SJSA1 (cell line): ENCODE measurements at regions not wholly inside any gene's neighbourhood (a gene's known extent, or its start where the extent isn't known, plus 50 kb on each side); places are given as distances from the start of the nearest gene placed in this dataset.

ENCODE experiments used
- DNase-seq, 2 experiments: peaks; one replicate each; pipeline ENCODE4 v3.0.0-alpha.2; 2015 to 2020; ENCODE audit warnings: low spot score in 2 of 2, low read depth in 1 of 2
- H3K27ac ChIP-seq: fragments of 250-450 bp; sonication (Bioruptor Pico); 2 replicates; pipeline ENCODE4 v1.5.1; 2020; ENCODE audit warnings: mild to moderate bottlenecking, moderate library complexity
- H3K27me3 ChIP-seq: fragments of 250-450 bp; sonication (Bioruptor Pico); replicated peaks from 2 replicates; pipeline ENCODE4 v1.5.1; 2020; ENCODE audit warnings: mild to moderate bottlenecking, moderate library complexity
- H3K36me3 ChIP-seq: fragments of 250-450 bp; sonication (Bioruptor Pico); 2 replicates; pipeline ENCODE4 v1.5.1; 2020; ENCODE audit warnings: mild to moderate bottlenecking
- H3K4me1 ChIP-seq: fragments of 250-450 bp; sonication (Bioruptor Pico); replicated peaks from 2 replicates; pipeline ENCODE4 v1.6.1; 2021; ENCODE audit warnings: mild to moderate bottlenecking
- H3K4me3 ChIP-seq: fragments of 250-450 bp; sonication (Bioruptor Pico); 2 replicates; pipeline ENCODE4 v1.5.1; 2020; ENCODE audit warnings: mild to moderate bottlenecking
- H3K9me3 ChIP-seq: fragments of 250-450 bp; sonication (Bioruptor Pico); replicated peaks from 2 replicates; pipeline ENCODE4 v1.5.1; 2020; ENCODE audit warnings: mild to moderate bottlenecking

DNA sequence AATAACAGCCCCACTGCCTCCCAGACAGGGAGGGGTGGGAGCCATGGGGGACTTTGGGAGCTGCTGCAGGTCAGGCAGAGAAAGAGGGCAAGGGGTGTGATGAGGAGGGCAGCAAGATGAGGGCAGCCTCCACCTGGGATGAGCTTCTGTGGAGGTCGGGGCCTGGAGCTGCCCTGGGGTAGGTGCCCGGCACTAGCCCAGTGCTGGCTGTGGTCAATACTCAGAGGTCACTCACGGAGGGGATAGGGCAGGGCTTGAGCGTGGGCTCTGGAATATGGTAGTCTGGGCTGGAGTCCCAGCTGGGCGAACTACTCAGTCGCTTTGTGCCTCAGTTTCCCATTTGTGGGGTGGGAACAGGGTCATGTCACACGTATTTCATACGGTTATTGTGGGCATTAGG, 169.0 kb downstream of the IRF8 start:
- H3K4me3 ChIP-seq: no peak overlapping the region
- H3K36me3 ChIP-seq: no peaks in the 10 kb centered on the region
- peaks cover 12% of the 10 kb centered on the region for H3K4me1 ChIP-seq
- no peaks in the 10 kb centered on the region for H3K9me3 ChIP-seq
- DNase-seq: no peak
- no peak overlapping the region for H3K27ac ChIP-seq
- H3K27me3 ChIP-seq: no peaks in the 10 kb centered on the region

- peaks cover 20% of the 10 kb centered on the region for H3K4me1 ChIP-seq
- no peaks in the 10 kb centered on the region for H3K9me3 ChIP-seq
- no peak for DNase-seq
- no peaks in the 10 kb centered on the region for H3K36me3 ChIP-seq
- H3K4me3 ChIP-seq: no peak overlapping the region
- H3K27ac ChIP-seq: no peak overlapping the region
- no peaks in the 10 kb centered on the region for H3K27me3 ChIP-seq
These were observed 169.8 kb downstream of the IRF8 start for GRCh38 chr16:86068722-86069121.

- no peak overlapping the region for H3K4me3 ChIP-seq
- no peak overlapping the region for H3K27ac ChIP-seq
- peaks cover 31% of the 10 kb centered on the region for H3K4me1 ChIP-seq
- H3K27me3 ChIP-seq: no peaks in the 10 kb centered on the region
- H3K9me3 ChIP-seq: no peaks in the 10 kb centered on the region
- DNase-seq: no peak
- H3K36me3 ChIP-seq: no peaks in the 10 kb centered on the region
These were observed 170.9 kb downstream of the IRF8 start for GRCh38 chr16:86069736-86070298.

DNA sequence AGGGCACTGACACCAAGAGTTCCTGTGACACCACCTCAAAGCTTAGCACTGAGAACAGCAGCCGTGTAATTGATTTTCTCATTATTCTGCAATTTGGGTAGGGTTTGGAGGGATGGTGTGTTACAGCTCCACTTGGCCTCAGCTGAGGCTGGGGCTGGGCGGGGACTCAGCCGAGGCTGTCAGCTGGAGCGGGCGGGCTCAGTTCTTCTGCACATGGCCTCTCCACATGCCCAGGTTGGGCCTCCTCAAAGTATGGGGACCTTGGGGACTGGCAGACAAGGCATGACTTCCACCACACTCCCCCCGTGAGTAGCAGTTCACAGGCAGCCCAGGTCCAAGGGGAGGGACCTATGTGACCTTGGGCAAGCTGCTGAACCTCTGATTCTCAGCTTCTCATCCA, 171.5 kb downstream of the IRF8 start:
- Histone ChIP-seq H3K4me1 (peaks cover 38% of the 10 kb centered on the region), H3K36me3 (no peaks in the 10 kb centered on the region), H3K9me3 (no peaks in the 10 kb centered on the region), H3K27me3 (no peaks in the 10 kb centered on the region), H3K27ac (no peak overlapping the region), H3K4me3 (no peak overlapping the region)
- no peak for DNase-seq

GRCh38 chr16:86070971-86071370, 172.0 kb downstream of the IRF8 start:
- Histone ChIP-seq H3K4me3 (no peak overlapping the region), H3K27ac (no peak overlapping the region), H3K27me3 (no peaks in the 10 kb centered on the region), H3K9me3 (no peaks in the 10 kb centered on the region), H3K36me3 (no peaks in the 10 kb centered on the region), H3K4me1 (peaks cover 43% of the 10 kb centered on the region)
- no peak for DNase-seq

DNA sequence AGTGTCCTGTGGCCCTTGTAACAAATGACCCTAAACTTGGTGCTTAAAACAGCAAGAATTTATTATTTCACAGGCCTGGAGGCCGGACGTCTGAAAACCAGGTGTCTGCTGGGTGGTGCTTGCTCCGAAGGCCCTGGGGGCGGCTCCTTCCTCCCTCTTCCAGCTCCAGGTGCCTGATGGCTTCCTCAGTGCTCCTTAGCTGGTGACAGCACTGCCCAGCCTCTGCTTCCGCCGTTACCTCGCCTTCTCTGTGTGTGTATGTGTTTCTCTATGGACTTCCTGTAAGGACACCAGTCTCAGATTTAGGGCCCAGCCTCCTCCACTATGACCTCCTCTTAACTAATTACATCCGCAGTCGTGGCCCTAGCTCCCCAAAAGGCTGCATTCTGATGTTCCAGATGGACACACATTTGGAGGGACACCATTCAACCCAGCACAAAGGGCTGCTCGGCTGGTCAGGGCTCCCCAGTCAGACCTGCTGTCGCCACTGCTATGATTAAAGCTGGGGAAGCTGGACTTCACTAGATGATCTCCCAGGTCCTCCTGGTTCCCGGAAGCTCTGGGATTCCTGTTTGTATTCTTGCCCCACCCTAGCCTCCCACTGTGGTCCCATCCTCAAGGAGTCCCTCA, 172.8 kb downstream of the IRF8 start:
- Histone ChIP-seq H3K36me3 (no peaks in the 10 kb centered on the region), H3K4me1 (peaks cover 50% of the 10 kb centered on the region), H3K27me3 (no peaks in the 10 kb centered on the region), H3K9me3 (no peaks in the 10 kb centered on the region), H3K4me3 (no peak overlapping the region), H3K27ac (no peak overlapping the region)
- no peak for DNase-seq

- no peaks in the 10 kb centered on the region for H3K27me3 ChIP-seq
- H3K27ac ChIP-seq: no peak overlapping the region
- H3K9me3 ChIP-seq: no peaks in the 10 kb centered on the region
- peak; percentile 77 to 78 for DNase-seq
- peaks cover 52% of the 10 kb centered on the region for H3K4me1 ChIP-seq
- H3K36me3 ChIP-seq: no peaks in the 10 kb centered on the region
- no peak overlapping the region for H3K4me3 ChIP-seq
These were observed 173.6 kb downstream of the IRF8 start for GRCh38 chr16:86072328-86073102.

- Histone ChIP-seq H3K4me1 (peaks cover 52% of the 10 kb centered on the region), H3K9me3 (no peaks in the 10 kb centered on the region), H3K4me3 (no peak overlapping the region), H3K27ac (no peak overlapping the region), H3K36me3 (no peaks in the 10 kb centered on the region), H3K27me3 (no peaks in the 10 kb centered on the region)
- DNase-seq: peak in 1 of 2 experiments; percentile 11
These were observed 174.2 kb downstream of the IRF8 start for GRCh38 chr16:86073103-86073625.

DNA sequence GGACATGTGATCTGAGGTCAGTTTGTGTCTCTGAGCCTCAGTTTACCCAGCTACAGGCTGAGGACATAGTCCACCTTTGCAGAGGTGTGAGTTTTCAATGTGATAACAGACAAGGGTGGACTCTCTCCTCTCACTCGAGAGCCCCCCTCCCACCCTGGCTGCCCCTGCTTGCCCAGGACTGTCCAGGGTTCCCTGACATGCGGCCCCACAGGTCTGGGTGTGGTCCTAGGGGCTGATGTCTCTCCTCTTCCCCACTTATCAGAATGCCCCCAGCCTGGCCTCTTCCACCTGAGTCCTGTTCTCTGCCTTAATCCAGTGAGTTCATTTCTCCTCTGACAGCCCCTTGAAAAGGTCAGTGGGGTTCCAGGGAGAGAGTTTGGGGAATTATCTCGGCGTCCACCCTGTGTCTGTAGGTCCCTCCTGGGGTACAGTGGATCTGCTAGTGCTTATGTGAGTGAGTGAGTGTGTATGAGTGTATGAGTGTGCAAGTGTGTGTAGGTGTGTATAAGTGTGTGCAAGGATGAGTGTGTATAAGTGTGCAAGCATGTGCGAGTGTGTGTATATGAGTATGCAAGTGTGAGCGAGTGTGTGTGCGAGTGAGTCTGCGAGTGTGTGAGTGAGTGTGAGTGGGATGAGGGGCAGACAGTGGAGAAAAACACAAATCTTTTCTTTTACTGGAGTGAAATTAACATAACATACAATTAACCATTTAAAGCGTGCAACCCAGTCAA, 175.0 kb downstream of the IRF8 start:
- H3K27me3 ChIP-seq: no peaks in the 10 kb centered on the region
- DNase-seq: peak in 1 of 2 experiments; percentile 10
- no peak overlapping the region for H3K4me3 ChIP-seq
- H3K4me1 ChIP-seq: peaks cover 52% of the 10 kb centered on the region
- H3K36me3 ChIP-seq: no peaks in the 10 kb centered on the region
- H3K9me3 ChIP-seq: no peaks in the 10 kb centered on the region
- H3K27ac ChIP-seq: peak overlapping the region; percentile 72

DNA sequence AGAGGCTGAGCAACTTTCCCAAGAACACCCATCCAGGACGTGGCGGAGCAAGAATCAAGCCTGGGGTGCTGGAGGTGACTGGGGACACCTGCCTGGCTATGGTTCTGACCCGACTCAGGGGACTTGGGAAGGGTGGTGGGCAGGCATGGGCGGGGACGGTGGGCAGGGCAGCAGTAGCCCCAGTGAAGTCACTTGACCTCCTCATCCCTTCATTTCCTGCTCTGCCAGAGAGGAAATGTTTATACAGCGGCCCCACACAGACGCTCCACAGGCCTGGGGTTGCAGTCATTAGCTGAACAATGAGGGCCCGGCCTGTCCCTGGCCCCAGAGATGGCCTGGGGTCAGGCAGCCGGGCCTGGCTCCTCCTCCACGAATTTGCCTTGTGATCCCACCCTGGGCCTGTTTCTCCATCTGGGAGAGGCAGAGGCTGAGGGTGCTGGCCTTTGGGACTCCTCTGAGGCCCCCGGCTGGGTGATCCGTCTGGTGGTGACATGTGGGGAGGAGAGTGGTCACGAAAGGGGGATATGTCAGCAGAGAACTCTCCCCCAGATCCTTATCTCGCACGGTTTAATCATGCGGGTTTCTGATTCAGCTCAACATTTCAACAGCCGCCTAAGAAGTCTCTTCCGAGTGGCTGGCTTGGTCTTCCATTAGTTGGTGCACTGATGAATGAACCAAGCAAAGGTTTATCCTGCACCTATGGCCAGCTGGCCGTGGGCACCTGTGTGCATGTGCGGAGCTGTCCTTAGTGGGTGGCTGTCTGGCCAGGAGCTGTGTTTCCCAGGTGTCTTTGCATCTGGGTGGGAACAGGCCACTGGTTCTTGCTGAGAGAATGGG, 175.9 kb downstream of the IRF8 start:
- Histone ChIP-seq H3K4me3 (no peak overlapping the region), H3K36me3 (no peaks in the 10 kb centered on the region), H3K4me1 (peaks cover 52% of the 10 kb centered on the region), H3K9me3 (no peaks in the 10 kb centered on the region), H3K27me3 (no peaks in the 10 kb centered on the region), H3K27ac (peak overlapping the region; percentile 72)
- DNase-seq: peak; percentile 92 to 95

- no peak overlapping the region for H3K4me3 ChIP-seq
- no peaks in the 10 kb centered on the region for H3K36me3 ChIP-seq
- DNase-seq: no peak
- no peaks in the 10 kb centered on the region for H3K9me3 ChIP-seq
- peak overlapping the region; percentile 72 for H3K27ac ChIP-seq
- H3K27me3 ChIP-seq: no peaks in the 10 kb centered on the region
- H3K4me1 ChIP-seq: peaks cover 52% of the 10 kb centered on the region
These were observed 176.5 kb downstream of the IRF8 start for GRCh38 chr16:86075488-86075785.

DNA sequence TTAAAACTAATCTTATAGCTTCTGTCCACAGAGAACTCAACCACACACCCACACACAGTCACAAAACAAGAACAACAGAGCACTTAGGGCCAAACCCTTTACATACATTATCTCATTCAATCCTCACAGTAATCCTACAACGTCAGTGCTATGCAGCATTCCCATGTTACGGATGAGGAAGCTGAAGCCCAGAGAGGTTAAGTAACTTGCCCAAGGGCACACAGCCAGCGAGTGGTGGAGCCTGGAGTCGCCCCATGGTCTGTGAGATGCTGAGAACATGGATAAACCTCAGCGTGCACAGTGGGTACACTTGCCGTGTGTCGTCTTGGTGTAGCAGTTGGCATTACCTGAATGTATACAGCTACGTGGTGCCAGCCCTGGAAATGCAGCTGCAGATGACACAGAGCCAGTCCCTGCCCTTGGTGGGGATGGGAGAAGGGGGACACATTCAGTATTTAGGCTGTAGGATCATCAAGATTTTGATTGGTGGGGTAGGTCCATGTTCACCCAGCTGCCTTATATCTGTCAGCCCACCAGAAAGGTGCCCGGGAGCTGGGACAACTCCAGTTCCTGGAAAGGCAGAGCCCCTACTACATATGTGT, 177.0 kb downstream of the IRF8 start:
- Histone ChIP-seq H3K27ac (peak overlapping the region; percentile 72), H3K9me3 (no peaks in the 10 kb centered on the region), H3K4me1 (peaks cover 52% of the 10 kb centered on the region), H3K36me3 (no peaks in the 10 kb centered on the region), H3K27me3 (no peaks in the 10 kb centered on the region), H3K4me3 (no peak overlapping the region)
- DNase-seq: no peak

DNA sequence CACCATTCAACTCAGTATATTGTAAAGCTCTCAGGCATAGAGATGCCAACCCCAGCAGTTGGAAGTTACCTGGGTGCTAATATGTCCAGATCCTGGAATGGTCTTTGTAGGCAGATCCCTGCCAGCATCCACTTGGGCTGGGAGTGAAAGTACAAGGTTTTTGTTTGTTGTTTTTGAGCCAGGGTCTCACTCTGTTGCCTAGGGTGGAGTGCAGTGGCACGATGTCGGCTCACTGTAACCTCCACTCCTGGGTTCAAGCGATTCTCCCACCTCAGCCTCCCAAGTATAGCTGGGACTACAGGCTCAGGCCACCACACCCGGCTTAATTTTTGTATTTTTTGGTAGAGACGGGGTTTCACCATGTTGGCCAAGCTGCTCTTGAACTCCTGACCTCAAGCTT, 177.6 kb downstream of the IRF8 start:
- Histone ChIP-seq H3K9me3 (no peaks in the 10 kb centered on the region), H3K27ac (no peak overlapping the region), H3K27me3 (no peaks in the 10 kb centered on the region), H3K4me3 (no peak overlapping the region), H3K36me3 (no peaks in the 10 kb centered on the region), H3K4me1 (peaks cover 52% of the 10 kb centered on the region)
- no peak for DNase-seq
